ENCODE measurements at regions not wholly inside any gene's neighbourhood (a gene's known extent, or its start where the extent isn't known, plus 50 kb on each side); places are given as distances from the start of the nearest gene placed in this dataset.

GRCh38 chr4:52212702-52213101 is 161.6 kb downstream of the SPATA18 start:
- TF ChIP-seq POLR2A (IDR thresholded peaks at IDR 0.05; ENCODE audit: low read length) (no peak), GATA1 (IDR thresholded peaks at IDR 0.05; ENCODE audit: low read depth, low read length) (no peak)

Measured in erythroblast (primary cell).